ENCODE measurements at regions not wholly inside any gene's neighbourhood (a gene's known extent, or its start where the extent isn't known, plus 50 kb on each side); places are given as distances from the start of the nearest gene placed in this dataset.

- Histone ChIP-seq H3K9ac (ENCODE audit: low read length) (no peak overlapping the region), H3K4me3 (ENCODE audit: low read length) (no peak overlapping the region), H3K4me2 (ENCODE audit: low read length) (no peak overlapping the region), H3F3A (ENCODE audit: insufficient read depth, low read length, poor library complexity, severe bottlenecking) (no peaks in the 10 kb centered on the region), H3K9me2 (ENCODE audit: insufficient read depth, low read length) (no peaks in the 10 kb centered on the region), H2AFZ (ENCODE audit: low read depth, low read length) (no peak overlapping the region), H3K36me3 (ENCODE audit: insufficient read depth, low read length) (no peaks in the 10 kb centered on the region), H3K27me3 (ENCODE audit: insufficient read depth, low read depth, low read length) (no peaks in the 10 kb centered on the region), H3K9me3 (ENCODE audit: low read length) (no peaks in the 10 kb centered on the region), H3K79me2 (replicated peaks; ENCODE audit: insufficient read depth, low read length) (no peaks in the 10 kb centered on the region), H4K20me1 (ENCODE audit: insufficient read depth) (no peaks in the 10 kb centered on the region), H3K27ac (ENCODE audit: low read length) (no peak overlapping the region)
- TF ChIP-seq MXI1 (conservative IDR thresholded peaks at IDR 0.05; ENCODE audit: poor library complexity, severe bottlenecking) = no peak
- no peak for TF ChIP-seq EZH2 (IDR thresholded peaks at IDR 0.05; ENCODE audit: borderline replicate concordance, insufficient read depth, low read length, poor library complexity, severe bottlenecking)
- no peak for TF ChIP-seq SMC3 (conservative IDR thresholded peaks at IDR 0.05; ENCODE audit: poor library complexity)
- no peak for TF ChIP-seq EP300 (conservative IDR thresholded peaks at IDR 0.05; ENCODE audit: poor library complexity, severe bottlenecking)
- TF ChIP-seq POLR2AphosphoS5 (IDR thresholded peaks at IDR 0.05) = no peak
- no peak for TF ChIP-seq CTCF (IDR thresholded peaks at IDR 0.05; ENCODE audit: poor library complexity, severe bottlenecking)
- TF ChIP-seq REST (IDR thresholded peaks at IDR 0.05; ENCODE audit: borderline replicate concordance) = no peak
- no peak for TF ChIP-seq TAF1 (IDR thresholded peaks at IDR 0.05; ENCODE audit: low read depth)
- TF ChIP-seq RAD21 (conservative IDR thresholded peaks at IDR 0.05) = no peak
These were observed 669.2 kb upstream of the AADAT start for GRCh38 chr4:170758988-170759387.

- H4K20me1 ChIP-seq (ENCODE audit: insufficient read depth) = no peaks in the 10 kb centered on the region
- no peak overlapping the region for H3K27ac ChIP-seq (ENCODE audit: low read length)
- no peak overlapping the region for H3K4me2 ChIP-seq (ENCODE audit: low read length)
- no peaks in the 10 kb centered on the region for H3K9me3 ChIP-seq (ENCODE audit: low read length)
- TF ChIP-seq RAD21 (conservative IDR thresholded peaks at IDR 0.05) (no peak), MXI1 (conservative IDR thresholded peaks at IDR 0.05; ENCODE audit: poor library complexity, severe bottlenecking) (no peak), EZH2 (IDR thresholded peaks at IDR 0.05; ENCODE audit: borderline replicate concordance, insufficient read depth, low read length, poor library complexity, severe bottlenecking) (no peak), POLR2AphosphoS5 (IDR thresholded peaks at IDR 0.05) (no peak), CTCF (IDR thresholded peaks at IDR 0.05; ENCODE audit: poor library complexity, severe bottlenecking) (no peak), REST (IDR thresholded peaks at IDR 0.05; ENCODE audit: borderline replicate concordance) (no peak), EP300 (conservative IDR thresholded peaks at IDR 0.05; ENCODE audit: poor library complexity, severe bottlenecking) (no peak), TAF1 (IDR thresholded peaks at IDR 0.05; ENCODE audit: low read depth) (no peak), SMC3 (conservative IDR thresholded peaks at IDR 0.05; ENCODE audit: poor library complexity) (no peak)
- H3F3A ChIP-seq (ENCODE audit: insufficient read depth, low read length, poor library complexity, severe bottlenecking) = no peaks in the 10 kb centered on the region
- H3K9me2 ChIP-seq (ENCODE audit: insufficient read depth, low read length) = no peaks in the 10 kb centered on the region
- no peak overlapping the region for H2AFZ ChIP-seq (ENCODE audit: low read depth, low read length)
- no peaks in the 10 kb centered on the region for H3K27me3 ChIP-seq (ENCODE audit: insufficient read depth, low read depth, low read length)
- no peaks in the 10 kb centered on the region for H3K36me3 ChIP-seq (ENCODE audit: insufficient read depth, low read length)
- no peak overlapping the region for H3K9ac ChIP-seq (ENCODE audit: low read length)
- H3K4me3 ChIP-seq (ENCODE audit: low read length) = no peak overlapping the region
- no peaks in the 10 kb centered on the region for H3K79me2 ChIP-seq (replicated peaks; ENCODE audit: insufficient read depth, low read length)
These were observed 660.8 kb upstream of the AADAT start for GRCh38 chr4:170750519-170750918.
